ENCODE measurements at regions not wholly inside any gene's neighbourhood (a gene's known extent, or its start where the extent isn't known, plus 50 kb on each side); places are given as distances from the start of the nearest gene placed in this dataset.

DNA sequence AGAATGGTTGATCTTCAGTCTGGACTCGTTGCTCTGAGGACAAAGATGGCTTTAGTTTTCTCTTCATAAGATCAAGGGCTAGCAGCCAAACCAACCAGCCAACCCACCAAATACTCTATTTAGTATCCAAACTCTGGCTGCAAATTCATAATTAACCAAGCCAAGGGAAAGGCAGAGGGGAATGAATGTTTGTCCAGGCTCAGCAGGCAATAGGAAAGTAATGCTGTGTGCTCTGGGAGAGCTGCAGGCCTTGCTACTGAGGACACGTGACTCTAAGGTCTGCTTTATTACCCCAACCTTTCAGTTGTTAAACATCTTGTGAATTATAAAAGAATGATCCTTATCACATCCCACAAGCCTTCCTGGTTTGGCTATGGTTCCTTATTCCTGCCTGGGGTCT, 52.3 kb upstream of the GALNT15 start:
- no peak overlapping the region for H3K4me3 ChIP-seq
- H3K27ac ChIP-seq = no peak overlapping the region
- no peaks in the 10 kb centered on the region for H3K9me3 ChIP-seq
- peaks cover 0 to 9% (median 0%) of the 10 kb centered on the region in 3 donors for H3K4me1 ChIP-seq
- 44 to 64% methylated on average over 2 of the region's 2 CpGs for WGBS, 2 donors (ENCODE audit: low coverage in 1 of 2)
- H3K36me3 ChIP-seq = no peaks in the 10 kb centered on the region
- no peaks in the 10 kb centered on the region for H3K27me3 ChIP-seq
- TF ChIP-seq, protein P1, sequence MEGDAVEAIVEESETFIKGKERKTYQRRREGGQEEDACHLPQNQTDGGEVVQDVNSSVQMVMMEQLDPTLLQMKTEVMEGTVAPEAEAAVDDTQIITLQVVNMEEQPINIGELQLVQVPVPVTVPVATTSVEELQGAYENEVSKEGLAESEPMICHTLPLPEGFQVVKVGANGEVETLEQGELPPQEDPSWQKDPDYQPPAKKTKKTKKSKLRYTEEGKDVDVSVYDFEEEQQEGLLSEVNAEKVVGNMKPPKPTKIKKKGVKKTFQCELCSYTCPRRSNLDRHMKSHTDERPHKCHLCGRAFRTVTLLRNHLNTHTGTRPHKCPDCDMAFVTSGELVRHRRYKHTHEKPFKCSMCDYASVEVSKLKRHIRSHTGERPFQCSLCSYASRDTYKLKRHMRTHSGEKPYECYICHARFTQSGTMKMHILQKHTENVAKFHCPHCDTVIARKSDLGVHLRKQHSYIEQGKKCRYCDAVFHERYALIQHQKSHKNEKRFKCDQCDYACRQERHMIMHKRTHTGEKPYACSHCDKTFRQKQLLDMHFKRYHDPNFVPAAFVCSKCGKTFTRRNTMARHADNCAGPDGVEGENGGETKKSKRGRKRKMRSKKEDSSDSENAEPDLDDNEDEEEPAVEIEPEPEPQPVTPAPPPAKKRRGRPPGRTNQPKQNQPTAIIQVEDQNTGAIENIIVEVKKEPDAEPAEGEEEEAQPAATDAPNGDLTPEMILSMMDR (IDR thresholded peaks at IDR 0.05) = no peak
- no peak for TF ChIP-seq EP300 (IDR thresholded peaks at IDR 0.05)
- TF ChIP-seq POLR2AphosphoS5 (IDR thresholded peaks at IDR 0.05) = no peak
- no peak for TF ChIP-seq POLR2A (IDR thresholded peaks at IDR 0.05)
- no peak for ATAC-seq

GRCh38 chr3:16122661-16123060, 51.8 kb upstream of the GALNT15 start:
- Histone ChIP-seq H3K4me3 (no peak overlapping the region), H3K36me3 (no peaks in the 10 kb centered on the region), H3K4me1 (peaks cover 0 to 9% (median 0%) of the 10 kb centered on the region in 3 donors), H3K27ac (no peak overlapping the region), H3K27me3 (no peaks in the 10 kb centered on the region), H3K9me3 (no peaks in the 10 kb centered on the region)
- TF ChIP-seq, protein P1 (IDR thresholded peaks at IDR 0.05) = no peak
- TF ChIP-seq POLR2AphosphoS5 (IDR thresholded peaks at IDR 0.05) (no peak), POLR2A (IDR thresholded peaks at IDR 0.05) (no peak), EP300 (IDR thresholded peaks at IDR 0.05) (no peak)
- no peak for ATAC-seq
- 83 to 90% methylated on average over 2 of the region's 2 CpGs for WGBS, 2 donors (ENCODE audit: low coverage in 1 of 2)

DNA sequence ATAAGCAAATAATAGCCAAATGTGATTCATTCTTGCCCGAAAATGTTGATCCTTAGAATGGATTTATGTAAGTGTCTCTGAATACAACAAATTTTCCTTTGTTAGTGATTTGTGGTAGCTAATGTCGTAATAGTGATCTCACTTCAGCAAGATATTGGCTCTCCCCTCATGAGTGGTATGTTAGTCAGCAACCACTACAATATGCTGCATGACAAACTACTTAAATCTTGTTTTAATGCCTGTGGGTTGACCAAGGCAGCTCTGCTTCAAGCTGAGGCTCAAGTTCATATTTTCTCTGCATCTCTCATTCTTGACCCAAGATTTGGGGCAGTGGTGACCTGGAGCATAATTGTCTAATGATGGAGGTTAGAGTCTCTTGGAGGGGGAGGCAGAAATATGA, 49.8 kb upstream of the GALNT15 start:
- Histone ChIP-seq H3K4me3 (no peak overlapping the region), H3K27me3 (no peaks in the 10 kb centered on the region), H3K9me3 (no peaks in the 10 kb centered on the region), H3K4me1 (peaks cover 0 to 11% (median 0%) of the 10 kb centered on the region in 3 donors), H3K36me3 (no peaks in the 10 kb centered on the region), H3K27ac (no peak overlapping the region)
- 49 to 57% methylated on average over 2 of the region's 2 CpGs for WGBS, 2 donors (ENCODE audit: low coverage in 1 of 2)
- ATAC-seq = no peak
- TF ChIP-seq, protein P1 (IDR thresholded peaks at IDR 0.05) = no peak
- no peak for TF ChIP-seq EP300 (IDR thresholded peaks at IDR 0.05)
- no peak for TF ChIP-seq POLR2A (IDR thresholded peaks at IDR 0.05)
- no peak for TF ChIP-seq POLR2AphosphoS5 (IDR thresholded peaks at IDR 0.05)

Small RNA genes in the stretch of these regions (small RNA-seq; reads per million reads assigned to genes)
- 0 reads per million in 4 donors for gene MIR563
